NAMALWA (cell line): ENCODE measurements at regions not wholly inside any gene's neighbourhood (a gene's known extent, or its start where the extent isn't known, plus 50 kb on each side); places are given as distances from the start of the nearest gene placed in this dataset.

Experiments
- DNase-seq: peaks from one replicate; pipeline ENCODE4 v3.0.0-alpha.2; 2015; ENCODE audit warnings: low spot score

DNA sequence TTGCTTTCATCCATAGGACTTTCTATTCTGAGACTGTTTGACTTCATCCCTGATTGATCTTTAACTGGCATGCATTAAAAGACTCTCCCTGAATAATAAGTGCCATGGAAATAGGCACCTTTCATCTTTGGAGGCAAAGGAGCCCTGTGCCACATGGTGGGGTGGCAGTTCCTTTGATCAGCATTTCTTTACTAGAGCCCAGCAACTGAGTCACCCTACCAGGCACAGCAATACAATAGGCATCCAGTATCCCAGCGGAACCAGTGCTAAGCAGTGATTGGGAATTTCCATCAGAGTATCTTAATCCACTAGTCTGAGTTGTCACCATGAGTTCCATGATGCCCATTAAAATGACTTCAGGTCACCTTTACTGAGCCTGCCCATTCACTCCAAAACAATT lies 476.1 kb upstream of the MPDZ start:
- DNase-seq: no peak

DNA sequence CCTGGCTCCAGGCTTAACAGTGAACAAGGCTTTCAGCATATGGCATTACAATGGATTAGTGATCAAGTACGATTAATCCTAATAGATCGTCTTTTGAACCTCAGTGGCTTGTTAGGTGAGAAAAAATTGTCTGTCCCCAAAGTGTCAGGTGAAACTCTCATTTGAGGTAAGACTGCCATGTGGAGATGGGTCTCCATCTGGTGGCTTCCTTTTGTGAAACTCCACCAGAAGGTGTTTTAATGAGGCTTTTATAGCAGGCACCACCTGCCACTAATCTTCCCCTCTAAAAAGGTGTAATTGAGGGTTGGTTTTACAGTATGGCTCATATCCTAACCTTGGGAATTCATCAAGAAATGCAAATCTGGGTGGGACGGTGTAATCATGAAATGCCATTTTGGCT lies 471.1 kb upstream of the MPDZ start:
- no peak for DNase-seq

DNA sequence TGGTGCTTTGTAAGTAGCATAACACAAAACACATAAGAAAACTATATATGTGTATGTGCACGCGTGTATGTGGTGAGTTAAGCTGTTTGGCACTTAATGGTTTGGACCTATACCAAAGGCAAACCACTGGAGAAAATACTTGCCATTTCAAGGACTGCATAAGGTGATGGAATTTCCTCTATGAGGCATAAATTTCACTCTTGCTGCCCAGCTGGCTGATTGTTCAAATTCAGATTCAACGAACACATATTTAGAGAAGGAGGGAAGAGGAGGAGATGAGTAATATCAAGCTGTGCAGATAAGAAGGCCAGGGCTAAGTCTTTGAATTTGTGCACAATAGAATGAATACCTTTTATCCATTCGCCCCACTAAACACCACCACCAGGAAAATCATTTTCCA lies 470.6 kb upstream of the MPDZ start:
- DNase-seq: no peak

DNA sequence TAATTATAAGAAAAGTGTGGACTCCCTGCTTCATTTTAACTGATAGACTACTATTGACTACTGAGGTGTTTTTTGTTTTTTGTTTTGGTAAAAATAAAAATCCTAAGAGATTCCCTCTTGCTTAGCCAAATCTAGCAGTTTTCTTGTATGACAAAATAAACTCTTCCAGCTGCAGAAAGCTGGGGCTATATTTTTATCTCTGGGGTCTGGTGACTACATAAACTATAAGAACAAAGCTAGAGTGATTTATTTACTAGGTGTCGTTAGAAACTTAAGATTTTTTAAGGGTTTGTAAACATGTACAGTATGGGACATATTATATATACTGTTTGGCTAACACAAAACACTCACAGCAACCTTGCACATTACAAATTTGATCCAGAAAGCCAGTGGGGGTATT lies 467.4 kb upstream of the MPDZ start:
- no peak for DNase-seq

DNA sequence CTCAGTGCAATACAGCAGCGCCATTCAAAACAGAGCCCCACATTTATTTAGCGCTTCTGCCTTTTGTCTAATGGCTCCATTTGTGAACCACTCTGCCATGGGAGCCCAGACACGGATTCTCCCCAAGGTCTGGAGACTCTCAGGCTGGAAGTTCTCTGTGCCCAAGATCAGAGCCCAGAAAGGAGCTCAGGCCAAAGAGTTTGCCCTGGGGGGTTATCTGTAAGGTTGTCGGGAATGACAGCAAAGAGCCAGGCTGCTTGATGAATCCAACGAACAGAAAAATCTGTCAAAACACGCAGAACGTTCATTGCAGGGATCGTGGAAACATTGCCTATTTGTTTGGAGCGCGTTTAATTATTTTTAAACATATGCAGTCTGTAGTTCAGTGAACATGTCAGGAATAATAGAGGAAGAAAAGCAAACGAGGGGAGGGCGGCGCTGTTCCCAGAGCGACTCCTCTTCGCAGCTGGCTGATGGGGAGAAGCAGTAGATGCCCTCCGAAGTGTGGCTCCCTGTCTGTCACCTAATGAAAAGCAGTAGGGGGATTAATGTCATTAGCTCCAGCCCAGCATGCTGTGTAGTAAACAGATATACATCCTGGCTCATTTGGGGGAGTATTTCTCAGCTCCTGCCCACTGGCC lies 464.9 kb upstream of the MPDZ start:
- DNase-seq: no peak

- no peak for DNase-seq
These were observed 458.4 kb upstream of the MPDZ start for GRCh38 chr9:13737885-13738284.

GRCh38 chr9:13735181-13735580 lies 455.7 kb upstream of the MPDZ start:
- no peak for DNase-seq

DNA sequence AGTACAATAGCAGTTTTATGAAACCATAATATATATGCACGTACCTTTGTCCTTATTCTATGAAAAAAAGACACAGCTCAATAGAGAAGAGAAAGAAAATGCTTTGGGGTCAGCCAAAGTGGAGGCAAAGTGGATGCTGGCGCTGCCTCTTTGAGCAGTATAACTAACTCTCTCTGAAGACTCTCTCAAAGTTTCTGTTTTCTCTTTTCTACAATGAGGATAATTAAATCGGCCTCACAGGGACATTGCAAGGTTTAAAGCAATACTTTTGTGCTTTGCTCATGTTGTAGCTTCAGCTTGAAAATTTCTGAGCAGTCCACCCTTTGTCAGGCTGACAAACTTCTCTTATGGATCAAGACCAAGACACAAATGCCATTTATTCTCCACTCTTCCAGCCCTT lies 455.1 kb upstream of the MPDZ start:
- DNase-seq: no peak

- DNase-seq: no peak
These were observed 452.8 kb upstream of the MPDZ start for GRCh38 chr9:13732290-13732689.

GRCh38 chr9:13731637-13732036 lies 452.1 kb upstream of the MPDZ start:
- no peak for DNase-seq

GRCh38 chr9:13729955-13730354 lies 450.5 kb upstream of the MPDZ start:
- DNase-seq: no peak

GRCh38 chr9:13728917-13729811 lies 449.7 kb upstream of the MPDZ start:
- no peak for DNase-seq

- no peak for DNase-seq
These were observed 448.6 kb upstream of the MPDZ start for GRCh38 chr9:13728131-13728530.

DNA sequence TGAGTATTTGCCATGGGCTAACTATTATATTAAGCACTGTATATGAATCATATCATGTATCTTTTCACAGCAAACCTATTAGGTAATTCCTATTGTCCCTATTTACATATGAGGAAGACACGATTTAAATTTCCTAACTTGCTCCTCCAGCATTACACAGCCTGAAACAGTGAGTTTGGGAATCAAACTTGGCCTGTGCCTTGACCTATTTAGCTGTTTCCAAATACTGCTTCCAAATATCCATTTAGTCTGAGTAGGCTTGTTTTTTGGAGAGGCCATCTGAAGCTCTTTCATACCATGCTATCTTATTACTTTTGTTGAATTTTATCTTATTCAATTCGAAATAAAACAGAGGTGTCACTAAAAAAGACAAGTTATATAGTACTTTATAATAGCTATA lies 447.3 kb upstream of the MPDZ start:
- DNase-seq: no peak

GRCh38 chr9:13725516-13725915 lies 446.0 kb upstream of the MPDZ start:
- DNase-seq: no peak

- DNase-seq: no peak
These were observed 442.2 kb upstream of the MPDZ start for GRCh38 chr9:13721481-13722235.

DNA sequence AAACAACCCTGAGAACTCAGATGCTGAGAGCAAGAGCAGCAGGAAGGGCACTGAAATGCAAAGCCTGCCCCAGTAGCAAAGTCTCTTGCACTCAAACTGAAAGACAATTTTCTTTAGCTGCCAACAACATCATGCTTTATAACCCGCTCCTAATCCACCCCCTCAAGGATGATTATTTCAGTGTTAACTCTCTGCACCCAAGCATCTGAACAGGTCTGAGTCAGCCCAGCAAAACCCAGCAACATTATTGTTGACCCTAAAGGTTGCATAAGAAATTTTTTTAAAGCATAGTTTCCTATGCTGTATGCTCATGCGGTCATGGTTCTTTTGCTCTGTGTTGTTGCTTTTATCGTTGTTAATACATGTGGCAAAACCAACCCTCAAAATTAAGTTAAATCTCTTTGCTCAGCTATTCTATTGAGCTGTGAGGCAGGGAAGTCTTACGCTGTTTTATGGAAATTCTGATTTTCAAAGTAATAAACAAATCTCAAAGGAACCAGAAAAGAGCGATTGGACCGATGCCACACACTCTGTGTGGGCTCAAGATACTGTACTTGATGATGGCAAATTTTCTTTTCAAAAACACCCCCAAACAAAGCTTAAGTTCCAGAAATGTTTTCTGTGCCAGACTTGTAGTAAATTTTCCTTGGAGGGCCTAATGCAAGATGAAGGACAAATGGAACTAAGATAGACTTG lies 440.6 kb upstream of the MPDZ start:
- DNase-seq: no peak

- no peak for DNase-seq
These were observed 440.0 kb upstream of the MPDZ start for GRCh38 chr9:13719446-13719845.

DNA sequence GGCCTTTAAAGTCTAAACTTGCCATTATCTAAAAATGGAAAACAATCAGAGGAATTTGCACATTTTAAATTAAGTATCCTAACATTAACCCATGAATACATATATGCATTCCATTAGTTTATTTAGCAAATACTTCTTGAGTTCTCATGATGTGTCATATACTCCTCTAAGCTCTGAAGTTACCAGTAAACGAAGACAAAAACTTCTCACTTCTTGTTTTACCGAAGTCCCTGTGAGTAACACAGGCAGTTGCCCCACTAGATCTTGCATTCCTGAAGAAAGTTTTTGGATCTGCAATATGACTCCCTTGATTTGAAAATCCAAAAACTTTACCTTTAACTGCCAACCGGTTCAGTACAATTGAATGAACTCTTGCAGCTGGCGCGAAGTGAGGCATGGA lies 439.0 kb upstream of the MPDZ start:
- no peak for DNase-seq

- no peak for DNase-seq
These were observed 438.6 kb upstream of the MPDZ start for GRCh38 chr9:13718086-13718485.

- DNase-seq: no peak
These were observed 438.0 kb upstream of the MPDZ start for GRCh38 chr9:13717322-13718054.
